Fibroblast of the aortic adventitia (primary cell): ENCODE measurements at regions not wholly inside any gene's neighbourhood (a gene's known extent, or its start where the extent isn't known, plus 50 kb on each side); places are given as distances from the start of the nearest gene placed in this dataset.

Experiments
- DNase-seq: peaks from one replicate; pipeline ENCODE4 v3.0.0-alpha.2; 2010; ENCODE audit warnings: low read depth
- H3K4me3 ChIP-seq: 2 replicates; pipeline ENCODE4 v1.5.1; 2011; ENCODE audit warnings: low read depth, mild to moderate bottlenecking, control low read depth, low read length, moderate library complexity
- TF ChIP-seq, protein P1 (sequence below): IDR thresholded peaks from 2 replicates; pipeline ENCODE4 v1.5.1; 2011; ENCODE audit warnings: mild to moderate bottlenecking, low read length, control low read depth, inconsistent platforms; ENCODE audit not compliant: insufficient read depth

DNA sequence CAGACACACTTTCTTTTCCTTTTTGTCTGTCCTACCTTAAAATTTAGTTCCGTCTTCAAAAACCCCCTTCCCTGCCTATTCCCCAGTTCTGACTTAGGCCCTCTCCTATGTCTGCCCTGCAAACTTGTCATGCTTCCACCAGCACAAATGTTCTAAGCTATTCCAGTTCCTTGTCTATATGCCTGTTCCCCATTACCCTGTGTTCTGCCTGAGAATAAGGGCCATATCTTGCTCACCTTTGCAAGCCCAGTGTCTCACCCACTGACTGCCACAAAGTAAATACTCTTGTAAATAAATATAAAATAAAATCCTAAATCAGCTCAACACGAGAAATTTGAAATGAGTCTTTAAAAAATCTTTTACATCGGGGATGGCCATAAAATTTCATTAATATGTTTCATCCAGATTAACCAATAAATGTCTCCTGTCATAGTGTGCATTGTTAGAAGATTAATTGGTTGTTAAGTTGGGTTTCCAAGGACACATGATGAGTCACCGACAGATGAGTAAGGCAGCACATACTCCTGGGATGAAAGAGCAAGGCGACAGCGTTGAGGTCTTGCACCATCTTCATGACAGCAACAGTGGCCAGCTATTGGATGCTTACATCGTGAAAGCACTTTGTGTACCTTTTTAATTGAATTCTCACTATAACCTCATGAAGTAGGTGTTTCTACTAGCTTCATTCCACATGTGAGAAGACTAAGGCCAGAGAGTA, 92.6 kb upstream of the NGF start:
- TF ChIP-seq, protein P1, sequence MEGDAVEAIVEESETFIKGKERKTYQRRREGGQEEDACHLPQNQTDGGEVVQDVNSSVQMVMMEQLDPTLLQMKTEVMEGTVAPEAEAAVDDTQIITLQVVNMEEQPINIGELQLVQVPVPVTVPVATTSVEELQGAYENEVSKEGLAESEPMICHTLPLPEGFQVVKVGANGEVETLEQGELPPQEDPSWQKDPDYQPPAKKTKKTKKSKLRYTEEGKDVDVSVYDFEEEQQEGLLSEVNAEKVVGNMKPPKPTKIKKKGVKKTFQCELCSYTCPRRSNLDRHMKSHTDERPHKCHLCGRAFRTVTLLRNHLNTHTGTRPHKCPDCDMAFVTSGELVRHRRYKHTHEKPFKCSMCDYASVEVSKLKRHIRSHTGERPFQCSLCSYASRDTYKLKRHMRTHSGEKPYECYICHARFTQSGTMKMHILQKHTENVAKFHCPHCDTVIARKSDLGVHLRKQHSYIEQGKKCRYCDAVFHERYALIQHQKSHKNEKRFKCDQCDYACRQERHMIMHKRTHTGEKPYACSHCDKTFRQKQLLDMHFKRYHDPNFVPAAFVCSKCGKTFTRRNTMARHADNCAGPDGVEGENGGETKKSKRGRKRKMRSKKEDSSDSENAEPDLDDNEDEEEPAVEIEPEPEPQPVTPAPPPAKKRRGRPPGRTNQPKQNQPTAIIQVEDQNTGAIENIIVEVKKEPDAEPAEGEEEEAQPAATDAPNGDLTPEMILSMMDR, result no peak
- peak; percentile 83 for DNase-seq

DNA sequence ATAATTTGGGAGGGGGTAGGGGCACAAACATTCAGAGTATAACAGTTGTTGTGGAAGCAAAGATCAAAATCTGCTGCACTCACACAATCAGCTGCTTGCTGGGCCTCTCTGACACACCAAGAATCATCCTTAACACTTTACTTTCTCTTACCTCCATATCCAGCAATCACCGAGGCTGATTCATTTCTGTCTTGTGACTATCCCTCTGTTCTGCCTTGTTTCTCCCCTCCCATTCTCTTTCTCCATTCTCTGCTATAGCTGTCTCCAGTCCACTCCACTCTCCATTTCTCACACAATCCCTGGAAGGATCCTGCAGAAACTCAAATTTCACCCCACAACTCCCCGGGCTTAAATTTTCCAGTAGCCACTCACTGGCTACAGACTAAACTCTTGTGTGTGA, 91.8 kb upstream of the NGF start:
- DNase-seq, result peak; percentile 30
- TF ChIP-seq, protein P1, result no peak
- H3K4me3 ChIP-seq, result no peak overlapping the region

More for the DNA sequence above, 92.6 kb upstream of the NGF start:
- no peak overlapping the region for H3K4me3 ChIP-seq

DNA sequence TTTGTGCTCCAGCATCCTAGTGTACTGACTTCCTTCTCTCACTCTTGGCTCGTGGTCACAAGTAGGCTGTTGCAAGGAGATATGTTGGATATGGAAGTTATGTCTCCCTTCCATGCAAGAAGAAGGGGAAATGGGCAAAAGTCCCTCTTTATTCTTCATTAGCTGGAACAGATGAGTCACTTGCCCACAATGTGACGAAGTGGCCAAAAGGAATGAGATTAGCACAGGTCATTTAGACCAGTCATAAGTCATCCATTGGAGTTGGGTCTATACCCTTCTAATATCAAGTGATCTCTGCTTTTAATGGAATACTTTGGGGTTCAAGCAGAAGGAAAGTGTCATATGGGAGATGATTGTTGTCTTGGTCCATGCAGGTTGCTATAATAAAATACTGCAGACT, 91.2 kb upstream of the NGF start:
- DNase-seq, result peak; percentile 63
- TF ChIP-seq, protein P1, result no peak
- H3K4me3 ChIP-seq, result no peak overlapping the region

DNA sequence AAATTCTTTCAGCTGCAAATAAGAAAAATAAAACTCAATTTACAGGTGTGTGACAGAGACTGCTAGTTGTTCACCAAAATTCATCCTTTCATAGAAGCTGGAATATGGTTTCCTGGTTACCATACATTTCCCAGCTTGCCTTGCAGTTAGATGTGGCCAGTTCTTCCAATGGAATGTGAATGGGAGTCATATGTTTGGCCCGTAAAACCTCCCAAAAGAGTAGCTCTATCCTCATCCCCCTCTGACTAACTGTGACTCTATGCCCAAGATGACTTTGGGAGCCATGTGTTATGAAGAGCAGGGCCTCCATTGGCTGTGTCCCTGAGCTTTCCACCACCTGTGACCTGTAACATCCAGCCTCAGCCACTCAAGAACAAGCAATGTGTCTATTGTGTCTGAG, 90.6 kb upstream of the NGF start:
- DNase-seq, result peak; percentile 35
- H3K4me3 ChIP-seq, result no peak overlapping the region
- TF ChIP-seq, protein P1, result no peak

DNA sequence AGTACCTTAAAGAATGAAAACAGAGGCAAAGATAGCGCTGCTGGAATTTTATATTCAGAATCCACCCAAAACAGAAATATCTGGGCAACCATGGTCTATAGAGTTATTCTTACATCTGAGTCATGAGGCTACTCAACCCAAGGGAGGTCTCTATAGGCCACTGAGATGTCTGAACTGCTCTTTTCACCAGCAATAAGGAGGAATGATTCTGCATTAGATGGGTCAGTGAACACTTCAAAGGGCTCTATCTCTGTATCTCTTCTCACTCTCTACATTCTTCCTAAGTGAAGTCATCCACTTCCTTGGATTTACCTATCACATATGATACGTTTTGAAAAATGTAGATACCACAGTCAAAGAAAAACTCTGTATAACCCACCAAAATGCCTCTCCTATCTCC, 90.2 kb upstream of the NGF start:
- no peak overlapping the region for H3K4me3 ChIP-seq
- peak; percentile 30 for DNase-seq
- TF ChIP-seq, protein P1, result no peak

DNA sequence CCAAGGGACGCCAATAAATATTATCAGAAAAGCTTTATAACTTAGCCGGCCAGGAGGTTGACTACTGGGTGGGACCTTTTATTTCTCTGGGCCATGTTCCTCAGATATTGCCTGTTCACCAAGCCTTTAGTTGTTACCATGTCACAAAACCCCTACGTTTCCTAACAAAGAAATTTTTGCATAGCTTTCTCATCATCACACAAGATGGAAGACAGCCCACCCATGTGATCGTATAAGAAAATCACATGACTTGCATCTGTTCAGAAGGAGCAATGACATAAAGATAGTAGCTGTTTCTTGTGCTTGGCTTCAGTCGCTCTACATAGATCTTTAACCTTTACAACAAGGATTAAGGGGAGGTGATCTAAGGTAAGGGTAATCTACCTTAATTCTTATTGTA, 88.9 kb upstream of the NGF start:
- H3K4me3 ChIP-seq, result no peak overlapping the region
- no peak for DNase-seq
- TF ChIP-seq, protein P1, result no peak
